CD4-positive, CD25-positive, alpha-beta regulatory T cell (primary cell): ENCODE measurements at regions not wholly inside any gene's neighbourhood (a gene's known extent, or its start where the extent isn't known, plus 50 kb on each side); places are given as distances from the start of the nearest gene placed in this dataset.
"Not testable (repeated sequence)": the region's sequence is repeated elsewhere in the genome, so short reads cannot be mapped to it uniquely, and the experiment has no call there.

Experiments used
- ATAC-seq, 2 donors: fragments of 150-1000 bp; cut with Tn5 transposase; one replicate each; pipeline ENCODE4 v1.10.0; 2021; ENCODE audit warnings: low read depth in 2 of 2, moderate number of reproducible peaks in 2 of 2, moderate library complexity in 1 of 2
- DNase-seq, 3 donors: peaks; one replicate each; pipeline versions ENCODE4 v3.0.0 to v3.0.0-alpha.2; 2012 to 2022; ENCODE audit warnings: mixed read lengths in 1 of 3
- H3K27ac ChIP-seq: one replicate; pipeline ENCODE4 v1.7.0; 2013; ENCODE audit warnings: mild to moderate bottlenecking, low read length; ENCODE audit not compliant: insufficient read depth, poor library complexity, severe bottlenecking
- H3K27me3 ChIP-seq: one replicate; pipeline ENCODE4 v1.7.0; 2013; ENCODE audit warnings: low read length; ENCODE audit not compliant: control insufficient read depth, insufficient read depth
- H3K36me3 ChIP-seq: one replicate; pipeline ENCODE4 v1.7.0; 2013; ENCODE audit warnings: mild to moderate bottlenecking, low read length, moderate library complexity; ENCODE audit not compliant: control insufficient read depth, insufficient read depth
- H3K4me1 ChIP-seq: 2 replicates; pipeline ENCODE4 v1.7.0; 2013; ENCODE audit warnings: mild to moderate bottlenecking, low read length; ENCODE audit not compliant: insufficient read depth, control insufficient read depth, poor library complexity, severe bottlenecking
- H3K4me3 ChIP-seq: one replicate; pipeline ENCODE4 v1.7.0; 2013; ENCODE audit warnings: low read depth, mild to moderate bottlenecking, low read length, moderate library complexity
- H3K9me3 ChIP-seq, 2 experiments: 1 replicate in 1 of 2; 2 replicates in 1 of 2; pipeline ENCODE4 v1.7.0; 2013; ENCODE audit warnings: low read length in 2 of 2, mild to moderate bottlenecking in 1 of 2, moderate library complexity in 1 of 2; ENCODE audit not compliant: control insufficient read depth in 2 of 2
- H3K27ac Mint-ChIP-seq, 3 donors: one replicate each; pipeline ENCODE4 v1.8.0; 2020 to 2022; ENCODE audit warnings: mild to moderate bottlenecking in 3 of 3, mixed read lengths in 3 of 3, moderate library complexity in 2 of 3
- H3K27me3 Mint-ChIP-seq: one replicate; pipeline ENCODE4 v1.8.0; 2022; ENCODE audit warnings: mild to moderate bottlenecking, mixed read lengths
- H3K36me3 Mint-ChIP-seq: one replicate; pipeline ENCODE4 v1.8.0; 2020; ENCODE audit warnings: mixed read lengths
- H3K4me1 Mint-ChIP-seq, 4 donors: one replicate each; pipeline ENCODE4 v1.8.0; 2020 to 2022; ENCODE audit warnings: mixed read lengths in 4 of 4, mild to moderate bottlenecking in 1 of 4
- H3K4me3 Mint-ChIP-seq, 4 donors: one replicate each; pipeline ENCODE4 v1.8.0; 2020 to 2022; ENCODE audit warnings: mild to moderate bottlenecking in 4 of 4, mixed read lengths in 4 of 4, moderate library complexity in 3 of 4
- H3K9me3 Mint-ChIP-seq, 7 donors: one replicate each; pipeline ENCODE4 v1.8.0; 2020 to 2022; ENCODE audit warnings: mixed read lengths in 7 of 7, mild to moderate bottlenecking in 3 of 7, moderate library complexity in 2 of 7

DNA sequence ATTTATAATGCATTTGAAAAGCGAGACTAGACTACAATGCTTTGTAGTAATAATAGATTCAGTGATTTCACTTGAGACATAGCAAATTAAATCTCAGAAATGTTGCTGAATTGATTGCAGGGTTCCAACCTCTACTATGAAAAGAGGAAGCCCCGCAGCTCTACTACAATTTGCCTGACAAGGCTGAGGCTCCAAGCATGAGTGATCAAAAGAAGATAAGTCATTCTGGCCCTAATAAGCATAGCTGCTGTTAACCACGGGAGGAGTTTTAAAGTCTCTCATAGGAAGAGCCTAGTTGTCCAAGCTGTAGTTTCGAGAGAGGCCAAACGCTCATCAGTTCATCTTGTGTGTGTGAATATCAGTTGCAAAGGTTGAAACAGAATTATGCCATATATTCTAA is 920.6 kb downstream of the SPATA31A7 start:
- not testable (repeated sequence) for H3K27me3 ChIP-seq, H3K4me1 ChIP-seq, ATAC-seq, H3K36me3 Mint-ChIP-seq, H3K9me3 Mint-ChIP-seq, H3K4me1 Mint-ChIP-seq, H3K27ac Mint-ChIP-seq, DNase-seq, H3K4me3 ChIP-seq, H3K4me3 Mint-ChIP-seq, H3K27ac ChIP-seq, H3K36me3 ChIP-seq, H3K9me3 ChIP-seq, H3K27me3 Mint-ChIP-seq

DNA sequence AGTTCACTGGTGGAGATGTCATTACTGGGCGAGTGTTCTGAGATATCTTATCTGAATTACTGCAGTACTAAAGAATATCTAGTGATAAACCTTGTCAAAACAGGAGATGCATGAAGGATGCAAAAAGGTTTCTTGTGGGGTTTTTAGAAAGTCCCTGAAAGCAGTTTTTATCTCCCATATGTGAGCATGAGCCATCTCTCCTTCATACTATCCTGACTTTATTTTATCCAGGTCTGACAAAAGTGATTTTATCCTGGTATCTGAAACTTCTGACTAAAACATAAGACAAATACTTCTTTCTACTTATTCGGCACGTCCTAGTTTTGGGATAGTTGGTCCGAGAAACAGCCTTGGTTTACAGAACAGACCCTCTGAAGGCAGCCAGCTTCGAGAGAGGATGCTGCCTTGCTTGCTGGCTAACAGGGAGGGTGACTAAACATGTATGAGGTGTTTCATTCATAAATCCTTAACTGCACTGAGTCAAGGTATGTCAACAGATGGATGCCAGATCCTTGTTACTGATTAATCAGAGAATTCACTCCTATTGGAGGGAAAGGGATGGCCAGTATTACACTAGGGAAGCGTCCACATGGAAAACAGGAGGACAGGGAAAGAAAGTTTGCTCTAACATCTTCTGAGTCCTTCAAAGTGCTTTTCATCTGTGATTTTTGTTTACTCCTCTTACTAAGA is 927.3 kb downstream of the SPATA31A7 start:
- H3K27me3 Mint-ChIP-seq, H3K27ac ChIP-seq, H3K4me3 Mint-ChIP-seq, H3K27ac Mint-ChIP-seq, H3K4me1 Mint-ChIP-seq, H3K36me3 Mint-ChIP-seq, H3K9me3 ChIP-seq, DNase-seq, H3K9me3 Mint-ChIP-seq, H3K4me3 ChIP-seq, H3K36me3 ChIP-seq, H3K27me3 ChIP-seq, H3K4me1 ChIP-seq, ATAC-seq: not testable (repeated sequence)

DNA sequence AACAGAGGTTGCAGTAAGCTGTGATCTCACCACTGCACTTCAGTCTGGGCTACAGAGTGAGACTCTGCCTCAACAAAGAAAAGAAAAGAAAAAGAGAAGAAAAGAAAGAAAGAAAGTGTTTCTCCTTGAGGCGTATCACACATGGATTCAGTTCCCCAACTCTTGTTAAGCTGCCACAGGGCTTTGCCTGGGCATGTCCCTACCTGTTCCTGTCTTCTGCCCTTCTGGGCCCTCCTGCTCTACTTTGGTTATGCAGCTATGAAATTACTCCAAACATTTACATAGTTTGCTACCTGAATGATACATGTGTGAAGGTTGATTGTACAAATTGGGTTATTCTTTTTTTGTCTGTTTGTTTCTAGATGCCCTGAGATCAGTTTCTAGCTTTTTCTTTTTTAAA is 929.8 kb downstream of the SPATA31A7 start:
- not testable (repeated sequence) for H3K9me3 ChIP-seq, H3K36me3 Mint-ChIP-seq, H3K27ac Mint-ChIP-seq, H3K27me3 Mint-ChIP-seq, H3K4me1 ChIP-seq, DNase-seq, H3K9me3 Mint-ChIP-seq, H3K4me1 Mint-ChIP-seq, H3K4me3 ChIP-seq, ATAC-seq, H3K36me3 ChIP-seq, H3K4me3 Mint-ChIP-seq, H3K27ac ChIP-seq, H3K27me3 ChIP-seq

DNA sequence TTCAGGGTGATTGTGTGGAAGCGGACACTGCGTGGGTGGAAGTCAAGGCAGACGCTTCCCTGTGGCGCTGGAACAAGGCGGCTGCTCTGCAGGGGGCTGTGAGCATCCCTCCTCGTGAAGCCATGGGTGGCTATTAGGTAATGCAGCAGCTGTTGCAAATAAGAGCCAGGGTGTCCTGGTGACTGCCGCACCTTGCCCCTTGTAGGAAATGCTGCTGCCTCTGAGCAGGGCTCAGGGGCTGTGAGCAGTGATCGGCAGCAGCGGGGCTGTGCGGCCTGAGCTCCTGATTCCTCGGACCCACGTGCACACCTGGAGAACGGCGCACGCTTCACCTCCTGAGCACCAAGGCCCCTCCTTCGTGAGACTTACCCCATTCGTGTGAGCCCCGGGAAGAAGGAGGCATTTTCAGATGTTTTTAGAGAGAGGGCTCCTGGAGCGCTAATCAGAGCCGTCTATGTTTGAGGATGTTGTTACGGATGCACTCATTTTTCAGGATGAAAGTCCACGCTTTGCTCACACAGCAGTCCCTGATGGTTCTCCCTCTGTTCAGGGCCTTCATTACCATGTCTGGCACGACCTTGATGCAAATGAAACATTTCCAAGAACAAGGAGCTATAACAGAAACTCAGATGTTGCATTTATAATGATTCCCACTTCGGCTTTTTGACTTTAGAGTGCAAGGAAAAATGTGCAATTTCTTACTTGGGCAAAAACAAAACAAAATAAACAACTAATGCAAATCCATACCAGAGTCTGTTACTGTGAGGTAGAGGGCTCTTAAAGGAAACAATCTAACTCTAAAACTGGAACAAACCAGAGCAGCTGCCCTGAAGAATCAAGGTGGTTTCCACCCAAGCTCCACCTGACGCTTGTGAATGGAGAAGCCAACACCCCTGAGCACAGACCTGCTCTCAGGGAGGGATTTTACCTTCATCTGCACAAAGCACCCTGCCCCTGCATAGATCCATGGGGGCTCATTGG is 936.1 kb downstream of the SPATA31A7 start:
- H3K9me3 ChIP-seq, H3K27me3 Mint-ChIP-seq, H3K27me3 ChIP-seq, H3K27ac Mint-ChIP-seq, ATAC-seq, H3K27ac ChIP-seq, H3K4me1 ChIP-seq, H3K36me3 Mint-ChIP-seq, H3K4me3 ChIP-seq, DNase-seq, H3K9me3 Mint-ChIP-seq, H3K36me3 ChIP-seq, H3K4me1 Mint-ChIP-seq, H3K4me3 Mint-ChIP-seq: not testable (repeated sequence)

DNA sequence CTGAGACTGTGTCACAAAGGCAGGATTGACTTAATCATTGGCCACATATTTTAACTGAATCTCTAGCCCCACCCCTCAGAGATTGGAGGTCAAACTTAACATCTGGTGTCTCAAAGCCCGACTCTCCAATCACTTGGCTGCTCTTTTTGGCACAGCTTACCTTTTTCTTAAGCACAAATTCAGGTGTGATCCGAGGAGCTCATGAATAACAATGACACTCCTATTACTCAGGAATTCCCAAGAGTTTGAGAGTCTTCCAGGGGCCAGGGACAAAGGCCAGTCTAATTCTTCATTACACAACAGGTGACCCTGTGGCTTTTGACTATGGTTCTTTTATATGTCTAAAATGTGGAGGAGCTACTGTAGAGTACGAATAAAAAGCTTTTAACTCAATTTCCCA is 945.2 kb downstream of the SPATA31A7 start:
- not testable (repeated sequence) for ATAC-seq, H3K9me3 Mint-ChIP-seq, DNase-seq

DNA sequence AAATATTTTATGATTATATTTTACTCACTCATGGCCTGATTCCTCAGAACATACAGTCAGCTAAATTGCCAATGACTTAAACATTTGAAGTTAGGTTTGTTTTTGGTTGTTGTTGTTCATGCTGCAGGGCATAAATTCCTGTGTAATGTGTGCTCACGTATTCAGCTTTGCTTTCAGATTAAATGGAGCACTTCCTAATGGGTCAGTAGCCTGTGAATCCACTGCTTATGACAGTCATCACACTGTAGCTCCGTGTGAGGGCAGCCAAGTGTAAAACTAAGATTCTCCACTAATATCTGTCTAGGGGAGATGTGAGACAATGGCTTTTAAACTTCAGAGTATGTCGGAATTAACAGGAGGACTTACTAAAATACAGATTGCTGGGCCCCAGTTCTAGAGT is 955.8 kb downstream of the SPATA31A7 start:
- not testable (repeated sequence) for H3K27ac Mint-ChIP-seq, H3K36me3 ChIP-seq, H3K9me3 Mint-ChIP-seq, H3K4me3 Mint-ChIP-seq, ATAC-seq, DNase-seq, H3K36me3 Mint-ChIP-seq, H3K27ac ChIP-seq, H3K4me1 Mint-ChIP-seq, H3K27me3 ChIP-seq, H3K27me3 Mint-ChIP-seq, H3K4me1 ChIP-seq, H3K9me3 ChIP-seq, H3K4me3 ChIP-seq

More for the DNA sequence above, 945.2 kb downstream of the SPATA31A7 start:
- not testable (repeated sequence) for H3K4me1 ChIP-seq, H3K4me3 Mint-ChIP-seq, H3K27ac Mint-ChIP-seq, H3K4me3 ChIP-seq, H3K36me3 ChIP-seq, H3K36me3 Mint-ChIP-seq, H3K27me3 ChIP-seq, H3K9me3 ChIP-seq, H3K4me1 Mint-ChIP-seq, H3K27ac ChIP-seq, H3K27me3 Mint-ChIP-seq
